ENCODE measurements at regions not wholly inside any gene's neighbourhood (a gene's known extent, or its start where the extent isn't known, plus 50 kb on each side); places are given as distances from the start of the nearest gene placed in this dataset.

- no peak for DNase-seq (ENCODE audit: low spot score)
- Mint-ChIP-seq H3K4me1 (ENCODE audit: unreplicated experiment) (peaks cover 17% of the 10 kb centered on the region), H3K27ac (ENCODE audit: unreplicated experiment) (peak overlapping the region; percentile 90), H3K27me3 (ENCODE audit: unreplicated experiment) (no peaks in the 10 kb centered on the region), H3K9me3 (ENCODE audit: unreplicated experiment) (no peaks in the 10 kb centered on the region), H3K36me3 (ENCODE audit: low read depth, unreplicated experiment) (no peaks in the 10 kb centered on the region), H3K4me3 (ENCODE audit: unreplicated experiment) (peak overlapping the region; percentile 56)
- TF ChIP-seq CTCF (IDR thresholded peaks at IDR 0.05; ENCODE audit: unreplicated experiment), result no peak
Observed at GRCh38 chr4:18441676-18442075, 420.1 kb upstream of the LCORL start.

- H3K27ac Mint-ChIP-seq (ENCODE audit: unreplicated experiment), result no peak overlapping the region
- H3K4me3 Mint-ChIP-seq (ENCODE audit: unreplicated experiment), result no peak overlapping the region
- DNase-seq (ENCODE audit: low spot score), result no peak
- H3K27me3 Mint-ChIP-seq (ENCODE audit: unreplicated experiment), result no peaks in the 10 kb centered on the region
- H3K4me1 Mint-ChIP-seq (ENCODE audit: unreplicated experiment), result peaks cover 17% of the 10 kb centered on the region
- no peaks in the 10 kb centered on the region for H3K9me3 Mint-ChIP-seq (ENCODE audit: unreplicated experiment)
- H3K36me3 Mint-ChIP-seq (ENCODE audit: low read depth, unreplicated experiment), result no peaks in the 10 kb centered on the region
- TF ChIP-seq CTCF (IDR thresholded peaks at IDR 0.05; ENCODE audit: unreplicated experiment), result no peak
Observed at GRCh38 chr4:18441203-18441590, 419.6 kb upstream of the LCORL start.

- DNase-seq (ENCODE audit: low spot score), result no peak
- TF ChIP-seq CTCF (IDR thresholded peaks at IDR 0.05; ENCODE audit: unreplicated experiment), result no peak
- Mint-ChIP-seq H3K27me3 (ENCODE audit: unreplicated experiment) (no peaks in the 10 kb centered on the region), H3K4me3 (ENCODE audit: unreplicated experiment) (no peak overlapping the region), H3K4me1 (ENCODE audit: unreplicated experiment) (peaks cover 17% of the 10 kb centered on the region), H3K36me3 (ENCODE audit: low read depth, unreplicated experiment) (no peaks in the 10 kb centered on the region), H3K9me3 (ENCODE audit: unreplicated experiment) (no peaks in the 10 kb centered on the region), H3K27ac (ENCODE audit: unreplicated experiment) (peak overlapping the region; percentile 53)
Observed at GRCh38 chr4:18440527-18441202, 419.1 kb upstream of the LCORL start.

GRCh38 chr4:18439311-18439710 lies 417.8 kb upstream of the LCORL start:
- no peak for TF ChIP-seq CTCF (IDR thresholded peaks at IDR 0.05; ENCODE audit: unreplicated experiment)
- Mint-ChIP-seq H3K4me3 (ENCODE audit: unreplicated experiment) (no peak overlapping the region), H3K9me3 (ENCODE audit: unreplicated experiment) (no peaks in the 10 kb centered on the region), H3K36me3 (ENCODE audit: low read depth, unreplicated experiment) (no peaks in the 10 kb centered on the region), H3K27ac (ENCODE audit: unreplicated experiment) (no peak overlapping the region), H3K27me3 (ENCODE audit: unreplicated experiment) (no peaks in the 10 kb centered on the region), H3K4me1 (ENCODE audit: unreplicated experiment) (peaks cover 17% of the 10 kb centered on the region)
- no peak for DNase-seq (ENCODE audit: low spot score)

GRCh38 chr4:18435781-18436180 lies 414.2 kb upstream of the LCORL start:
- Mint-ChIP-seq H3K9me3 (ENCODE audit: unreplicated experiment) (no peaks in the 10 kb centered on the region), H3K4me3 (ENCODE audit: unreplicated experiment) (no peak overlapping the region), H3K4me1 (ENCODE audit: unreplicated experiment) (peaks cover 6% of the 10 kb centered on the region), H3K27me3 (ENCODE audit: unreplicated experiment) (no peaks in the 10 kb centered on the region), H3K27ac (ENCODE audit: unreplicated experiment) (no peak overlapping the region), H3K36me3 (ENCODE audit: low read depth, unreplicated experiment) (no peaks in the 10 kb centered on the region)
- TF ChIP-seq CTCF (IDR thresholded peaks at IDR 0.05; ENCODE audit: unreplicated experiment), result no peak
- no peak for DNase-seq (ENCODE audit: low spot score)

Data from endothelial cell (in vitro differentiated cells).